UCSD-AML1 (cell line): ENCODE measurements at regions not wholly inside any gene's neighbourhood (a gene's known extent, or its start where the extent isn't known, plus 50 kb on each side); places are given as distances from the start of the nearest gene placed in this dataset.

Source experiments
- DNase-seq: peaks from one replicate; lab custom pipeline; 2025; ENCODE audit not compliant: unreplicated experiment; lab: John Stamatoyannopoulos, UW

- DNase-seq = no peak
Measured at GRCh38 chr19:28217022-28217421, 995.9 kb downstream of the UQCRFS1 start.

GRCh38 chr19:28213470-28214082 lies 999.4 kb downstream of the UQCRFS1 start:
- DNase-seq = no peak

- DNase-seq = no peak
Measured at GRCh38 chr19:28210886-28211285, 1002.1 kb downstream of the UQCRFS1 start.

- peak; percentile 24 for DNase-seq
Measured at GRCh38 chr19:28208745-28209144, 1004.2 kb downstream of the UQCRFS1 start.

- no peak for DNase-seq
Measured at GRCh38 chr19:28207244-28207643, 1005.7 kb downstream of the UQCRFS1 start.

GRCh38 chr19:28201462-28201943 lies 1011.4 kb downstream of the UQCRFS1 start:
- no peak for DNase-seq

- DNase-seq = no peak
Measured at GRCh38 chr19:28199323-28199722, 1013.6 kb downstream of the UQCRFS1 start.

- no peak for DNase-seq
Measured at GRCh38 chr19:28196961-28197360, 1016.0 kb downstream of the UQCRFS1 start.

- no peak for DNase-seq
Measured at GRCh38 chr19:28196101-28196500, 1016.9 kb downstream of the UQCRFS1 start.

- DNase-seq = no peak
Measured at GRCh38 chr19:28185646-28186045, 1027.3 kb downstream of the UQCRFS1 start.

- no peak for DNase-seq
Measured at GRCh38 chr19:28184997-28185396, 1028.0 kb downstream of the UQCRFS1 start.

GRCh38 chr19:28176193-28176592 lies 1036.8 kb downstream of the UQCRFS1 start:
- DNase-seq = no peak

GRCh38 chr19:28171983-28172382 lies 1041.0 kb downstream of the UQCRFS1 start:
- no peak for DNase-seq

GRCh38 chr19:28170066-28170465 lies 1042.9 kb downstream of the UQCRFS1 start:
- DNase-seq = no peak

- no peak for DNase-seq
Measured at GRCh38 chr19:28169168-28169887, 1043.6 kb downstream of the UQCRFS1 start.

- no peak for DNase-seq
Measured at GRCh38 chr19:28168557-28168956, 1044.4 kb downstream of the UQCRFS1 start.

GRCh38 chr19:28166025-28166424 lies 1046.9 kb downstream of the UQCRFS1 start:
- no peak for DNase-seq

- DNase-seq = no peak
Measured at GRCh38 chr19:28164214-28164613, 1048.7 kb downstream of the UQCRFS1 start.

GRCh38 chr19:28159065-28159464 lies 1053.9 kb downstream of the UQCRFS1 start:
- DNase-seq = no peak

- DNase-seq = no peak
Measured at GRCh38 chr19:28155265-28155664, 1057.7 kb downstream of the UQCRFS1 start.

- no peak for DNase-seq
Measured at GRCh38 chr19:28154077-28154476, 1058.9 kb downstream of the UQCRFS1 start.

GRCh38 chr19:28153123-28153522 lies 1059.8 kb downstream of the UQCRFS1 start:
- DNase-seq = no peak

GRCh38 chr19:28152195-28152594 lies 1060.8 kb downstream of the UQCRFS1 start:
- no peak for DNase-seq
